Tibial nerve (tissue), 4 donors: ENCODE measurements at regions not wholly inside any gene's neighbourhood (a gene's known extent, or its start where the extent isn't known, plus 50 kb on each side); places are given as distances from the start of the nearest gene placed in this dataset.

Experiments used
- CTCF ChIP-seq, 5 experiments: fragments of 200-600 bp in 3 of 5; fragments of 450-650 bp in 2 of 5; sonication (generic) in 3 of 5; IDR thresholded peaks; one replicate each; pipeline ENCODE4 v1.5.1; 2016 to 2019; ENCODE audit warnings: antibody characterized with exemption in 5 of 5, mild to moderate bottlenecking in 3 of 5, moderate library complexity in 2 of 5
- EP300 ChIP-seq, 2 donors: sonication (generic); formaldehyde crosslinking; IDR thresholded peaks; one replicate each; pipeline ENCODE4 v1.6.1; 2017; ENCODE audit warnings: antibody characterized with exemption in 2 of 2, mild to moderate bottlenecking in 1 of 2
- POLR2A ChIP-seq, 2 donors: fragments of 450-650 bp; IDR thresholded peaks; one replicate each; pipeline ENCODE4 v1.6.1; 2017; ENCODE audit warnings: antibody characterized with exemption in 2 of 2, mild to moderate bottlenecking in 2 of 2, moderate library complexity in 2 of 2

GRCh38 chr2:38201784-38202183 is 125.8 kb upstream of the CYP1B1 start:
- TF ChIP-seq POLR2A (IDR thresholded peaks at IDR 0.05) (no peak), CTCF (IDR thresholded peaks at IDR 0.05) (no peak), EP300 (IDR thresholded peaks at IDR 0.05) (no peak)
